Heart left ventricle (tissue), 13 donors: ENCODE measurements at regions not wholly inside any gene's neighbourhood (a gene's known extent, or its start where the extent isn't known, plus 50 kb on each side); places are given as distances from the start of the nearest gene placed in this dataset.

Source experiments
- CTCF ChIP-seq, 12 donors: fragments of 200-600 bp; sonication (generic) in 4 of 12; IDR thresholded peaks; one replicate each; pipeline versions ENCODE4 v1.5.0 to v1.8.0; 2018 to 2022; ENCODE audit warnings: antibody characterized with exemption in 12 of 12, mild to moderate bottlenecking in 5 of 12
- POLR2A ChIP-seq, 2 donors: fragments of 450-650 bp; IDR thresholded peaks; one replicate each; pipeline ENCODE4 v1.6.1; 2017; ENCODE audit warnings: antibody characterized with exemption in 2 of 2, mild to moderate bottlenecking in 2 of 2, moderate library complexity in 2 of 2
- donor health status: ischemic (EF 13 %, LVEDD 7.1; RV severe dilation, severe dysfunction).
- donor health status: DM: no; HTN: yes; CAD: no.
- donor health status: DM: no; HTN: no; CAD: no.
- donor health status: ischemic (EF 25% LVEDD 6.9; RV normal size, moderate dysfunction).
- donor health status: ischemic (EF 25% LVEDD 5.7; RV mildly dilated, moderate dysfunction).
- donor health status: ischemic (EF 35%, LVEDD 5.7; RV mildly dilated, moderate dysfunction).
- donor health status: nonischemic (EF 11% LVEDD 7.7; RV severe dilation, severe dysfunction).
- donor health status: DM: yes; HTN: yes; CAD: no.
- donor health status: PGD.
- donor health status: ischemic (EF 29% LVEDD 5.4; RV normal size, mild dysfunction).
- donor health status: nonischemic (EF 23%, LVEDD 6.1; RV moderate dilation, normal function).

GRCh38 chr12:23186950-23187349 is 562.0 kb downstream of the ETNK1 start:
- TF ChIP-seq CTCF (IDR thresholded peaks at IDR 0.05): no peak
- TF ChIP-seq POLR2A (IDR thresholded peaks at IDR 0.05): no peak
